Femur (tissue), 1 donor: ENCODE measurements at regions not wholly inside any gene's neighbourhood (a gene's known extent, or its start where the extent isn't known, plus 50 kb on each side); places are given as distances from the start of the nearest gene placed in this dataset.
"Not testable (repeated sequence)": the region's sequence is repeated elsewhere in the genome, so short reads cannot be mapped to it uniquely, and the experiment has no call there.

Source experiments
- DNase-seq: peaks from one replicate; pipeline ENCODE4 v3.0.0-alpha.2; 2017

DNA sequence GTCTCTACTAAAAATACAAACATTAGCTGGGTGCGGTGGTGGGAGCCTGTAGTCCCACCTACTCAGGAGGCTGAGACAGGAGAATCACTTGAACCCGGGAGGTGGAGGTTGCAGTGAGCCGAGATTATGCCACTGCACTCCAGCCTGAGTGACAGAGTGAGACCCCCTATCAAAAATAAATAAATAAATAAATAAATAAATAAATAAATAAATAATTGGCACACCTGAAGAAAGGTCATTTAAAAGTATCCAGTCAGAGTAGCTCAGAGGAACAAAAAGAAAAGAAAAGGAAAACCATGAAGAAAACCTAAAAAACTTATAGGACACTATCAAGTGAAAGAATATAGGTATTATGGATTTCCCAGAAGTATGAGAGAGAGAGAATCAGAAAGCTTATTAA lies 330.1 kb upstream of the AR start:
- DNase-seq = not testable (repeated sequence)

DNA sequence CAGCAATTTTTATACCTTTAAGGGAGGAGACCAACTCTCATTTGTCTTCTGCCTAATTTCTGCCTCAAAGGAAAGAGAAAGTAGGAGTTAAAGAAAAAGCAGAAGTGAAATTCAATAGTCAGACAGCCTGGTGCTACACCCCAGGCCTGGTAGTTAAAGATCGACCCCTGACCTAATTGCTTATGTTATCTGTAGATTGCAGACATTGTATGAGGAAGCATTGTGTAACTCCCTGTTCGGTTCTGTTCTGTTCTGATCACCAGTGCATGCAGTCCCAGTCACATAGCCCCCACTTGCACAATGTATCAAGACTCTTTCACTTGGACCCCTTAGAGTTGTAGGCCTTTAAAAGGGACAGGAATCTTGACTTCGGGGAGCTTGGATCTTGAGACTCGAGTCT lies 335.9 kb upstream of the AR start:
- DNase-seq = no peak

DNA sequence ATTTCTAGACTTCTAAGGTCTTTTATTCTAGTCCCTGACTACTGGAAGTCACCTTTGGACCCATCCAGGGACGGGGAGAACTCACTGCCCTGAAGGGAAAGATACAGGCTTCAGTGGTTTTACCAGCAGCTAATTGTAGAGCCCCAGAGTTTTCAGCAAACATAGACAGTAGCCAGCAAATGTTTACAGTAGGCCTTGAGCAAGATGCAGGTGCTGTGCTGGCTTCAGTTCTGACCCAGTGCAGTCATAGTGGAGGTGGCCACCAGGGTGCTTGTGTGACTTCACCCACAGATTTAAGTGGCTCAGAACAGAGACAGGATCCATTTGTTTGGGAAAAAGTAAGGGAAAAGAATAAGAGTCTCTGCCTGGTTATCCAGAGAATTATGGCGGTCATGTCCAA lies 384.4 kb upstream of the AR start:
- no peak for DNase-seq

DNA sequence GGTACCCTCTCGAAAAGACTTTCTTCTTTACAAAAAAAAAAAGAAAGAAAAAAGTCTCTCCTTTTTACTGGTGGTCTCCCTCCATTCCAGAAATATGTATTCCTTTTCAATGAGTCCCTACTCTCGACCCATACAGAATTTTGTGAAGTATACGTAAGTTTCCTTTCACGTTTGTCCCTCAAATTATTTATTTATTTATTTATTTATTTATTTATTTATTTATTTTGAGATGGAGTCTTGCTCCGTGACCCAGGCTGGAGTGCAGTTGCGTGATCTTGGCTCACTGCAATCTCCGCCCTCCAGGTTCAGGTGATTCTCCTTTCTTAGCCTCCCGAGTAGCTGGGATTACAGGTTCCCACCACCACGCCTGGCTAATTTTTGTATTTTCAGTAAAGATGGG lies 429.2 kb upstream of the AR start:
- DNase-seq = no peak

DNA sequence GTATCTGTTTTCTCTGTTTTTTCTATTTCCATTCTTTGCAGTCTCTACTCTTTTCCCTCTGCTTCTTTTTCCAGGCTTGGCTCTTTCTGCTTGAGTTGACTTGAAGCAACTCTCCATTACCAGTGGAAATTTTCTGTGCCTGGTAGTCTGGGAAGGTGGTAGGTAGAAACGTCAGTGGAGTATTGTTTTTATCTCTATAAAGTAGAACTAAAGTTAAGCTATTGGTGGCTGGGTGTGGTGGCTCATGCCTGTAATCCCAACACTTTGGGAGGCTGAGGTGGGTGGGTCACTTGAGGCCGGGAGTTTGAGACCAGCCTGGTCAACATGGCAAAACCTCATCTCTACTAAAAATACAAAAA lies 438.1 kb upstream of the AR start:
- DNase-seq = no peak

DNA sequence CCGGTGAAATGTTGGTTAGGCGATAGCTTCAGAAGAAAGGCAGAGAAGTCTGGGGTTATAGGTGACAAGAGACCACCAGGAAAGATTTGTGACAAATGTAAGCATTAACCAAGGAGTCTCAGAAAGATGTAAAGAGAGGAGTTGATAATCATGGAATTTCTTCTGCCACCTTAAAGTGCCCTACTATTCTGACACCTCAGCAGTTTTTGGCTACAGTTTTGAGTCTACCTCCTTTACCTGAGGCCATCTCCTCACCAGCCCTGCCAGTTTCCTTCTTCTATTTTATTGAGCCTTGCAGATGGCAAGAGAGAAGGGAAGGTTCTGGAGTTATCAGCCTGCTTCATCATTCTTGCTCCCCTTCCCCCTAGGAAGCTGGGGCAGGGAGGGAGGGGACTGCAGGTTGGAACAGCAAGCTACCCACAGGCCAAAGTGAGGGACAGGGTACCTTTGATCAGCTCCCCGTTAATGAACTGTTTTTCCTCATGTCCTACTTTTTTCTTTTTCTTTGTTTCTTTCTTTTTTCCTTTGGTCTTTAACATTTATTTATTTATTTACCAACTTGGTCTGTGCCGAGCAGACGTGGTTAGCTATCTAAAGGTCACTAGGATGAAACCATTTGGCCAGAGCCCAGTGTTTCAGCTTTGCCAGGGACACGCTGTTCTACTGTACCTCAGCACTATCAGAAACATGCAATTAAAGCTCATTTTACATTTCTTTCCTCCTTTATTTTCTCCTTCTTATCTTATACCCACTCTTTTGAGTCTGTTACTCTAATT lies 438.7 kb upstream of the AR start:
- DNase-seq = no peak

DNA sequence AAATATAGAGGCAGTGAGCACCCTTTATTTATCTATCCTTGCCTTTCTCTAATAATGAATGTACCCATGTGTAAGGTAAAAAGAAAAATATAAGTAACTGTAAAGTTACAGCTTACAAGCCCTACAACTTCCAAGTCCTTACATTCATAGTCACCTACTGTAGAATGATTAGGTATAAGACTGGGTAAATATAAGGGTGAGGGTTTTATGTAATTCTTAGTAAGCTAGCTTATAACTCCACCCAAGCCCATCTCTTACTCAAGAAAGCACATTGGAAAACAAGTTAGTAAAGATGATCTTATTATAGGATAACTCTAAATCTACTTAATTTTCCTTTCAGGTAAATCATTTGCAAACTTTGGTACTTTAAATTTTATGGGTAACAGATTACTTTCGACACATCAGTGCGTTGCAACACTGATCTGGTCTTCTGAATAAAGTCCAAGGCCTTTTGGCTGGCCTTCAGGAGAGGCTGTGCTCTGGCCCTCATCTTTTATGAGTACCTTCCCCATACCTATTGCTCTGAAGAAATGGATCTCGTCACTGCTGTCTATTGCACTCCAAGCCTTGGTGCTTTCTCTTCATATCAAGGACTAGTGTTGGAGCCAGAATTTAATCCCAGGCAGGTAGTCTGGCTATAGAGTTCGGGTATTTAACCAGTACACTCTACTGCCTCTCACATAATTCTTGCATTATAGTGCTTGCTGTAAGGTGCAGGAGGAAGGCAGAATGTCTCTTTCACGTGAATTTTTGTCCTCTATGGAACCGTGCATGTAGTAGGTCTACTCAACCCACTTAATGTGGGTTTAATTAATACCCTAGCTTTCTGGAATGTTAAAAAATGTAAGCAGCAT lies 443.6 kb upstream of the AR start:
- DNase-seq = no peak

DNA sequence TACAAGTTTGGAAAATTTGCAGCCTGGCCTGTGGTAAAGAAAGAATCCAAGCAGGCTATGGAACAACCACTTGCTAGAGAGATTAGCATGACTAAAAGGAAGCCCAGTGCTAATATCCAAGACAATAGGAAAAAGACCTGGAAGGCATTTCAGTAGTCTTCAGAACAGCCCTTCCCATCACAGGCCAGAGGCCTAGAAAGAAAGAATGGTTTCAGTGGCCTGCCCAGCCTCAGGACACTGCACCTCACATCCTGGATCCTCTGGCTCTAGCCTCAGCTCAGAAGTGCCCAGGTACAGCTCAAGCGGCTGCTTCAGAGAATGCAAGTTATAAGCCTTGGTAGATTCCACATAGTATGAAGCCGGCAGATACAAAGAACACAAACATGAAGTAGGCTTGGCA lies 449.8 kb upstream of the AR start:
- no peak for DNase-seq

DNA sequence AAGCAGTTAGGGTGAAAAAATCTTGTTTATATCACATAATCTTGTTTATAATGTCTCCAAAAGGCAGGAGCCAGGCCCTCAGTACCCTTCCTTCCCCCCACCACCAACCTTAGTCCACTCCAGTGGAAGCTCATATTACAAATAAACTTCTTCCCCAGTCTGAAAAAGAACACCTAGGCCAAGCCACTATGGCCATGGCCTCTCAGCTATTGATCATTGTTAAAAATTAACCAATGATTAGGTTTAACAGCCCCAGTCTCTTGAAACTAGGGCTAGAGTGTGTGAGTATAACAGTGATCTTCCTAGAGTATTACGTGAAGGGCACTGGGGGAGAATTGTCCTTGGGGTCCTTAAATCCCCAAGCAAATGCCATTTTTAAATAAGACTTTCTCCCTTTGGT lies 411.9 kb upstream of the EDA2R start:
- no peak for DNase-seq

DNA sequence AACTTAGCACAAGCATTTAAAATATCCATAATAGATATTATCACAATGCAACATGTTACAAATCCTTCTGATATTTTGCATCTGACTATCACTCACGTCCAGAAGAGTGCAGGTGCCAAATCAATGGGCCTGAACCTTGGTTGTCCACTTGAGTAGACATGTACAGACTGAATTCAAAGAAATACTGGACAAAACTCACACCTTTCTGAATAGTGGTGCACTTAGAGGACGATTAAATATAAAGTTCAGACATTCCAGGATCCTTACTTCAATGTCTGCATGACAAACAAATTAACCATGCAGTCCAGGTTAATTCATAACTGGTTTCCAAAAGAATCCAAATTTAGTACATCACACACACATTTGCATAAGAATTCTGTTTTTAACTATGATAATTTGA lies 406.0 kb upstream of the EDA2R start:
- no peak for DNase-seq

DNA sequence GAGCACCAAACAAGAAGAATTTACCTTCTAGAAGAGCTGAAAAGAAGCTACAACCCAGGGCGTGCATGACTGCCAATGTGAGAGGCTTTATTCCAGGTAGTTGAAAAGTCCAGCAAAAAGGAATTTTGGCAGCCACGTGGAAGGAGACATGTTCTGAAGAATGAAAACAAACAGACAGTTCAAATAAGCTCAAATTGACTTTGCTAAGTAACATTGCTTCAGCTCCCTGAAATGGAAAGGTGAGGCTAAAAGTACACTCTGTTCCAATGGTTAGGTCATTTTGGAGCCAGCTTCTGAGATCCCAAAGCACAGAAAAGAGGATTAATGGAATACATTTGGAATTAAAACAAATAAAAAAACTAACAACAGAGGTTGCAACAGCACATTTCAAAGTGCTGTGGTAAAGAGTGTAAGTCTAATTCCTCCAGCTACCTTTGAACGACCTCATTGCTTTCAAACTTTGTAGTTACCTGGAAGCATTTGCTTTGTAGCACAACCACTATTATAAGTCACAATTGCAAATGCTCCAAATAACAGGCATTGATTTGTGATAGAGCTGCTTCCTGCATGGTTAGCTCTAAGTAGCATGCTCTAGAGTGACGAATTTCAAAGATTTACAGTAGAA lies 405.3 kb upstream of the EDA2R start:
- DNase-seq = no peak

DNA sequence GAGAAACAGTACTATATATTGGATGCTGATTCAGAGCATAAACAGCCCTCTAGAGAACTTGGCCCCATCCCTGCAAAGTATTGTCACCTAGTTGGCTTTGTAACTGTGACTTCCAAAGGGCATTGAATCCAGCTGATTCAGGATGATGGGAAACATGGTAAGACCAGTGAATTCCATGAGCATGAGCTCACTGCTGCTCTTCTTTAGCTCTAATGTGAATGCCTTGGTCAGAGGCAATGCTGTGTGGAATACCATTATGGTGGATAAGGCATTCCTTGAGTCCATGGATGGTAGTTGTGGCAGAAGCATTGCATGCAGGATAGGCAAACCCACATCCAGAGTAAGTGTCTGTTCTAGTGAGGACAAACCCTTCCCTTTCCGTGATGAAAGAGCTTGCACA lies 365.6 kb upstream of the EDA2R start:
- DNase-seq = no peak

DNA sequence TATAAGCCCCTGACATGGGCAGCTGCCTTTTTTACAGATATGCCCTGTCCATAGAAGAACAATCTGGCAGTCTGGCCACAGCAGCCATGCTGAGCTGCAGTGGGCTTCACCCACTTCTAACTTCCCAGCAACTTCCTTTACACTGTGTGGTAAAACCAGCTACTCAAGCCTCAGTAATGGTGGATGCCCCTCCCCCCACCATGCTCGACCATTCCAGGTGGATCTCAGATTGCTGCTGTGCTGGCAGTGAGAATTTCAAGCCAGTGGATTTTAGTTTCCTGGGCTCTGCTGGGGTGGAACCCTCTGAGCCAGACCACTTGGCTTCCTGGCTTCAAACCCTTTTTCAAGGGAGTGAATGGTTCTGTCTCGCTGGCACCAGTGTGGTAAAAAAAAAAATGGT lies 355.9 kb upstream of the EDA2R start:
- no peak for DNase-seq

DNA sequence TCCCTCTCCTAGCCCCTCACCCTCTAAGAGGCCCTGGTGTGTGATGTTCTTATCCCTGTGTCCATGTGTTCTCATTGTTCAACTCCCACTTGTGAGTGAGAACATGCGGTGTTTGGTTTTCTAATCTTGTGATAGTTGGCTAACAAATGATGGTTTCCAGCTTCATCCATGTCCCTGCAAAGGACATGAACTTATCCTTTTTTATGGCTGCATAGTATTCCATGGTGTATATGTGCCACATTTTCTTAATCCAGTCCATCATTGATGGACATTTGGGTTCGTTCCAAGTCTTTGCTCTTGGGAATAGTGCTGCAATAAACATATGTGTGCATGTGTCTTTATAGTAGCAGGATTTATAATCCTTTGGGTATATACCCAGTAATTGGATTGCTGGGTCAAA lies 353.2 kb upstream of the EDA2R start:
- not testable (repeated sequence) for DNase-seq

DNA sequence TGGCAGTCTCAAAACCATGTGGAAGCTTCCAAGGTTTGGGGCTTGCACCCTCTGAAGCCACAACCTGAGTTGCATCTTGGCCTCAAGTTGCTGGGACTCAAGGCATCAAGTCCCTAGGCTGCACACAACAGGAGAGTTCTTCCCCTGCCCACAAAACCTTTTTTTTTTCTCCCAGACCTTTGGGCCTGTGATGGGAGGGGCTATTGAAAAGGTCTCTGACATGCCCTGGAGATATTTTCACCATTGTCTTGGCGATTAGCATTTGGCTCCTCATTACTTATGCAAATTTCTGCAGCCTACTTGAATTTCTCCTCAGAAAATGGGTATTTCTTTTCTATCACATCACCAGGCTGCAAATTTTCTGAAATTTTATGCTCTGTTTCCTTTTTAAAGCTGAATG lies 349.5 kb upstream of the EDA2R start:
- no peak for DNase-seq

DNA sequence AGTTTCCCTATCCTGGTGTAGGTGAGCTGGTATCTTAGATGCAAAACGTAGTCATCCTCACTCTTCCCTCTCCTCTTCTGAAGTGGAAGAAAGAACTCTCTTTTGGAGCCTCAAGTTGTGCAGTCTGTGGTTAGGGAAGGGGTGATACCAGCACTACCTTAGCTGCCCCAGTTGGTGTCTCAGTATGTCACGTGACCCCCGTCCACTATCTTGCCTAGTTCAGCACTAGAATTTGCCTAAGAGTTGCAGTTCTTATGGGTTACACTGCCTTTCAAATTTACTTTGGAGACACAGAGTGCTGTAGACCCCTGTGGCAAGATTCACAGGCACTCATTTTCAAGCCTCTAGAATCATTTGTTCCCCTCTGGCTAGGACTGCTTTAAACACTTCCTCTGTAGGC lies 322.8 kb upstream of the EDA2R start:
- DNase-seq = no peak

DNA sequence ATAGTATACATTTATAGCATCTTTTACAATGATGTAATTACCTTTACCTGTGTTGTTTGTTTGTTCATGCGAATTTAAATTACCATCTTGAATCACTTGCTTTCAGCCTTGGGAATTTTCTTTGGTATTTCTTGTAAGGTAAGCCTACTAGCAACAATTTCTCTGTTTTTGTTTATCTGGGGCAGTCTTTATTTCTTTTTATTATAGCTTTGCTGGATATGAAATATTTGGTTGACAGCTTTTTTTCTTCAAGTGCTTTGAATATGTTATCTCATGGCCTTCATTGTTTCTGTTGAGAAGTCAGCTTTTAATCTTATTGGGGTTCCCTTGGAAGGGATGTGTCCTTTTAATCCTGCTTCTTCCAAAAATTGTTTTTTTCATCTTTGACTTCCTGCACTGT lies 292.8 kb upstream of the EDA2R start:
- DNase-seq = no peak

DNA sequence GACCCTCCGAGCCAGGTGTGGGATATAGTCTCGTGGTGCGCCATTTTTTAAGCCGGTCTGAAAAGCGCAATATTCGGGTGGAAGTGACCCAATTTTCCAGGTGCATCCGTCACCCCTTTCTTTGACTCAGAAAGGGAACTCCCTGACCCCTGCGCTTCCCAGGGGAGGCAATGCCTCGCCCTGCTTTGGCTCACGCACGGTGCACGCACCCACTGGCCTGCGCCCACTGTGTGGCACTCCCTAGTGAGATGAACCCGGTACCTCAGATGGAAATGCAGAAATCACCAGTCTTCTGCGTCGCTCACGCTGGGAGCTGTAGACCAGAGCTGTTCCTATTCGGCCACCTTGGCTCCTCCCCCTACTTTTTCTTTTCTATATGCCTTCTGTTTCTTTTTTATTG lies 291.6 kb upstream of the EDA2R start:
- DNase-seq = not testable (repeated sequence)

DNA sequence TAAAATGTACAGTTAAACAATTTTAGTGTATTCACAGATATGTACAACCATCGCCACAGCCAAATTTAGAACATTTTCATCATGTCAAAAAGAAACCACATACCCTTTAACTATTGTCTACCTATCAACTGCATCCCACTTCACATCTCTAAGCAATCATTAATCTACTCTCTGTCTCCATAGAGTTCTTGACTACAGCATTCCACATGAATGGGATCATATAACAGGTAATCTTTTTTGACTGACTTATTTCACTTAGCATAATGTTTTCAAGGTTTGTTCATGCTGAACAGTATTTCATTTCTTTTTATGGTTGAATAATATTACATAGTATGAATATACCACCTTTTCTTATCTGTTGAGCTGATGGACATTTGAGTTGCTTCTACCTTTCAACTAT lies 281.4 kb upstream of the EDA2R start:
- DNase-seq = no peak

DNA sequence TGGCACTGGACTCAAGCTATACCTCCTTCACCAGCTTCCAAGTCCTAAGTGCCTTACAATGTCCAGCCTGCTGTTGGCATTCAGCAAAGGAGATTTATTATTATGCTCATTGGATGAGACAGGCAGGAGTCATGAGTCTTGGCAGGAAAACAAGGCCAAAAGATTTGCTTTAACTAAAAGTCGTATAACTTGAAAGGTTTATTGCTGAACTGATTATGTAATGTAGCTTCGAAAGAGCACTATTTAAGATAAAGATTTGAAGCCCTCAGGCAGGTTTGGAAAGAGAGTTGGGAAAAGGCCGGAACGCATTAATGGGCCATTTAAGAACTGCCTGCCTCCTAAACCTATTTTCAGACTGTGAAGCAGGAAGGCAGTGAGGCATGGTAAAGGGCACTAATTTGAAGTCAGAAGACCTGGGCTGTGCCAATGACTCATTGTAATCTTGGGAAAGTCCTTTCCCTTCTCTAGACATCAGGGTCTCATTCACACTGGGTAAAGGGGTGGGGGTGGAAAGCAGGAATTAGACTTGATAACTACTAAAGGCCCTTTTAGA lies 280.5 kb upstream of the EDA2R start:
- no peak for DNase-seq

DNA sequence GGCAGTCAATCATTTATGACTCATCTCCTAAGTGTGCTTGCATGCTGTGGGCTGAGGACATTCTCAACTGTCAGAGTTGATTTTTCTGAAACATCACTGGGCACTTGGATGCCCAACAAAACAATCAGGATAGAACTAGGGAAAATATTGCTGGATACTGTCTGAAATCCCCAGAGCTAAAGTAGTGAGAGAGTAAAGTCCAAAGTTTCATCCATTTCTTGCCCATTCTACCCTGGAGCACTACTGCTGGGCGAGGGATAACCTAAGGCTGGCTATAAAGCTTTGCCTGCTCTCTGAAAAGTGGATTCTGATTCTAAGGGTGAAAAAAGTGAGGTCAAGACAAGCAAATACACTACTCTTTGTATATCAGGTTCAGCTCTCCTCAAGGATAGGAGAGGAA lies 279.6 kb upstream of the EDA2R start:
- no peak for DNase-seq

DNA sequence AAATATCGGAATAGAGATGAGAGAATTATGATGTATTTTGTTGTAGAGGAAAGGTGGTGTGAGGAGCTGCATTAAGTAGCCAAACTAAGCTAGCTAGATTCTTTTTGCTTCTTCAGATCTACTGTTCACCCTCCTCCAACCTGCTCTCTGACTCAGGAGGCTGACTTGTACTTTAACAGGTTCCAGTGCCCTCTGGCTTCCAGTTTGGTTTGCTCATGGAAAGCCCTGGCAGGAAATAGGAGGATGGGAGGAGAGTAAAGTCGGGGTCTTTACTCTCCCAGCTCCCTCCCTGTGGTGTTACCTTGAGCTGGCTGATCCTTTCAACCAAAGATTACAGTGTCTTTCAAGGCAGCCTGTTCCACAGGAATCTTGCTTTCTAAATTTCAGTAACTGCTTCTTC lies 277.0 kb upstream of the EDA2R start:
- DNase-seq = no peak

DNA sequence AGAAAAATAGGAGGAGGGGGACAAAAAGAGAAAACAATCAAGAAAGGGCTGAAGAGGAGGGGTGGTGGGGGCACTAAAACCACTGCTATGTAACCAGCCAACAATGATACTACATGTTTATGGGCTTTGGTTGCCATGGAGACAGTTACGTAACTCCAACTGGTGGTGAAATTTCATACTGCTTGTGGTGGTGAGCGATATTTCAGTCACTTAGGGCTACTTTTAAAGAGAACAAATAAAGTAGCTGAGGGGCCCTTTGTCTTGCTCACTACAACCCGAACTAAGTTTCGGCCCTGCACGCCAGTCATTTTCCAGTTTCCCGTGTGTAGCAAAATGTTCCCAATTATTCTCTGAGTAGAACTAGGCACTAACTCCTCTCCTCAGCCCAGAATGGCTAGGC lies 275.2 kb upstream of the EDA2R start:
- peak; percentile 30 for DNase-seq

DNA sequence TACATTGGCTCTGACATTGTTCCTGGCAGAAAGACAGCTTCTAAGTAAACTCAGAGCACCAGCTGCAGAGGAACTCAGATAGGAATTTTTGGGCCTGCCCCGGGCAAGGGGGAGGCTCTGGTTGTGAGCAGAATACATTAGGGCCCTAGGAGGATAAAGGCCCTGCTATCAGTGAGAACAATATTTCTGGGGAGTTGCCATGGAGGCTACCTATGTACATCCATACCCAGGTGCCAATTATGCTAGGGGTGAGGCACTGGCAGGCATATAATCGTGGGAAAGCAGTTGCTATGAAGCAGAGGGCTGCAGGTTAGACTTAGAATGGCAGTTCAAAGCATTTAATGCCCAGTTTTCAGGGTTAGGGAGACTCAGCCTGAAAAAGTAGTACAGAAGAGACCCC lies 273.5 kb upstream of the EDA2R start:
- no peak for DNase-seq
